A549 (cell line): ENCODE measurements at regions not wholly inside any gene's neighbourhood (a gene's known extent, or its start where the extent isn't known, plus 50 kb on each side); places are given as distances from the start of the nearest gene placed in this dataset.

Experiments
- ATAC-seq, 2 experiments: fragments of 200-7000 bp in 1 of 2; fragments of >200 bp in 1 of 2; cut with Nextera tagmentation in 1 of 2; cut with Tn5 transposase in 1 of 2; 3 replicates each; pipeline versions ENCODE4 v1.8.0 to v1.9.1; 2018 to 2020; ENCODE audit warnings: mild to moderate bottlenecking in 1 of 2, moderate library complexity in 1 of 2
- CTCF ChIA-PET: fragments of 300-600 bp; sonication (Branson Sonifier 250); formaldehyde crosslinking; extraction: SDS; loops from one replicate; lab custom pipeline; 2021; ENCODE audit warnings: antibody characterized with exemption, inconsistent platforms; lab: Yijun Ruan, JAX
- POLR2A ChIA-PET: fragments of 350-600 bp; formaldehyde crosslinking; extraction: SDS; loops from one replicate; lab custom pipeline; 2021; ENCODE audit warnings: antibody characterized with exemption, inconsistent platforms; lab: Yijun Ruan, JAX
- DNase-seq, 2 experiments: peaks; one replicate each; pipeline versions ENCODE4 v3.0.0 to v3.0.0-alpha.2; 2011 to 2016; ENCODE audit warnings: low read depth in 1 of 2, low spot score in 1 of 2
- FAIRE-seq: peaks from 2 replicates; lab custom pipeline; 2011; peaks lifted over from hg19 to GRCh38; lab: Jason Lieb, UNC
- H3K27ac ChIP-seq, 2 experiments: fragments of >200 bp; sonication (Bioruptor Twin); formaldehyde crosslinking; 3 replicates each; pipeline ENCODE4 v1.5.1; 2016 to 2017
- H3K4me1 ChIP-seq: fragments of >200 bp; sonication (Bioruptor Twin); formaldehyde crosslinking; 3 replicates; pipeline ENCODE4 v1.6.1; 2016
- H3K4me2 ChIP-seq: fragments of >200 bp; sonication (Bioruptor Twin); formaldehyde crosslinking; 3 replicates; pipeline ENCODE4 v1.6.1; 2016
- H3K4me3 ChIP-seq: fragments of >200 bp; sonication (Bioruptor Twin); formaldehyde crosslinking; 3 replicates; pipeline ENCODE4 v1.5.1; 2016
- H3K9me3 ChIP-seq: fragments of >200 bp; sonication (Bioruptor Twin); formaldehyde crosslinking; 3 replicates; pipeline ENCODE4 v1.6.1; 2016
- CBX2 ChIP-seq: fragments of 200-600 bp; sonication (generic); IDR thresholded peaks from 2 replicates; pipeline ENCODE4 v1.6.1; 2016; ENCODE audit warnings: low read depth, mild to moderate bottlenecking, borderline replicate concordance
- CTCF ChIP-seq: fragments of >200 bp; sonication (Bioruptor Twin); formaldehyde crosslinking; IDR thresholded peaks from 3 replicates; pipeline ENCODE4 v1.5.1; 2016
- EHMT2 ChIP-seq: fragments of 200-600 bp; sonication (generic); IDR thresholded peaks from 2 replicates; pipeline ENCODE4 v1.6.1; 2016; ENCODE audit warnings: antibody characterized with exemption, low read depth, mild to moderate bottlenecking, moderate library complexity
- FOSB ChIP-seq: fragments of 250-450 bp; sonication (Bioruptor Pico); IDR thresholded peaks from 2 replicates; pipeline ENCODE4 v1.5.0; 2020; ENCODE audit warnings: mild to moderate bottlenecking, moderate library complexity
- FOSL2 ChIP-seq, 2 experiments: fragments of 450-650 bp in 1 of 2; fragments of >200 bp in 1 of 2; sonication (Bioruptor Twin) in 1 of 2; formaldehyde crosslinking; IDR thresholded peaks; 2 replicates each; pipeline versions ENCODE4 v1.5.0 to v1.6.1; 2016 to 2020; ENCODE audit warnings: mild to moderate bottlenecking in 1 of 2, moderate library complexity in 1 of 2
- GATA3 ChIP-seq: IDR thresholded peaks from 2 replicates; pipeline ENCODE4 v1.6.1; 2012; ENCODE audit warnings: borderline replicate concordance
- HOXA7 ChIP-seq: fragments of 250-450 bp; sonication (Bioruptor Pico); IDR thresholded peaks from 2 replicates; pipeline ENCODE4 v1.5.0; 2020; ENCODE audit warnings: mild to moderate bottlenecking, moderate library complexity
- HOXB5 ChIP-seq: fragments of 250-450 bp; sonication (Bioruptor Pico); IDR thresholded peaks from 2 replicates; pipeline ENCODE4 v1.5.0; 2020; ENCODE audit warnings: mild to moderate bottlenecking, moderate library complexity
- JUNB ChIP-seq: fragments of >200 bp; sonication (Bioruptor Twin); formaldehyde crosslinking; IDR thresholded peaks from 2 replicates; pipeline ENCODE4 v1.6.1; 2016
- KDM1A ChIP-seq: fragments of 200-600 bp; sonication (generic); IDR thresholded peaks from 2 replicates; pipeline ENCODE4 v1.6.1; 2016; ENCODE audit warnings: low read depth, mild to moderate bottlenecking
- MAX ChIP-seq: IDR thresholded peaks from 2 replicates; pipeline ENCODE4 v1.6.1; 2012
- POLR2A ChIP-seq: IDR thresholded peaks from 2 replicates; pipeline ENCODE4 v1.6.1; 2012; ENCODE audit warnings: mild to moderate bottlenecking, low read length
- RCOR1 ChIP-seq: fragments of 150-350 bp; IDR thresholded peaks from 2 replicates; pipeline ENCODE4 v1.6.1; 2014; ENCODE audit warnings: antibody characterized with exemption, low read length, low read depth
- REST ChIP-seq: fragments of 200-600 bp; sonication (generic); IDR thresholded peaks from 2 replicates; pipeline ENCODE4 v1.6.1; 2016; ENCODE audit warnings: antibody characterized with exemption, mild to moderate bottlenecking, moderate library complexity
- RNF2 ChIP-seq: fragments of 200-600 bp; sonication (generic); IDR thresholded peaks from 2 replicates; pipeline ENCODE4 v1.6.1; 2016; ENCODE audit warnings: low read depth, mild to moderate bottlenecking, antibody characterized with exemption, moderate library complexity, borderline replicate concordance
- USF2 ChIP-seq: fragments of 450-650 bp; IDR thresholded peaks from 2 replicates; pipeline ENCODE4 v1.6.1; 2014; ENCODE audit warnings: antibody characterized with exemption
- WGBS: methylation state at CpG from one replicate; pipeline ENCODE4 v1.1.6; 2017; ENCODE audit errors: missing lambda C conversion rate; 5-methylcytosine and 5-hydroxymethylcytosine counted together
- TF ChIP-seq, protein P1 (sequence below): fragments of >200 bp; sonication (Bioruptor Twin); formaldehyde crosslinking; IDR thresholded peaks from 2 replicates; pipeline ENCODE4 v1.6.1; 2016

GRCh38 chr6:126516411-126516810, 176.5 kb downstream of the CENPW start (continued):
- TF ChIP-seq GATA3, result no peak

DNA sequence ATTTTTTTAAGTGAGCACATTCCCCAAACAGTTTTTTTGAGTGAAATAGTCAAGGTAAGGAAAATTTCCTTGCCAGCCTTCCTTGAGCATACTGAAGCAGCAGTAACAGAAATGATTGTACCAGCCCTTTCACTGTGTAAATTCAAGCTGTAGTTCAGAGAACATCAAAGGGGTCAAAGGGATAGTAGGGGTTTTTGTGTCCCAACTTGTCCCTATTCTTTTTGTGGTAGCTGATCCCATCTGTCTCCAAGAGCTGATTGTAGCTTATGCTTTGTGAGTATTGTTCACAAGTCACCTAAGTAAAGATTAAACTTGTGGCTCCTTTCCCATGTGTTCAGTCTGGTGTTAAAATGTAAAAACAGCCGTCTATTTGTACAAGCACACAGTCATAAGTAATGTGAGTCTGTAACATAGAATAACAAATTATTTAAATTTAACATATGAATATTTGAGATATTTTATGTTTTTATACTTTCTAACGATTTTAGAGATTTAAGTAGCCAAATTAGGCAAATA, 185.0 kb downstream of the CENPW start:
- WGBS, result 35% methylated on average over 2 of the region's 2 CpGs
- H3K27ac ChIP-seq, result no peak overlapping the region
- POLR2A ChIA-PET, result no interaction called here

More for the DNA sequence above, 185.0 kb downstream of the CENPW start:
- ATAC-seq, result no peak
- Histone ChIP-seq H3K4me1 (no peaks in the 10 kb centered on the region), H3K4me3 (no peak overlapping the region), H3K9me3 (no peaks in the 10 kb centered on the region), H3K4me2 (no peak overlapping the region)
- CTCF ChIA-PET, result no interaction called here
- DNase-seq, result no peak
- TF ChIP-seq EHMT2 (no peak), FOSB (CRISPR knock-in tag) (no peak), CBX2 (no peak), USF2 (no peak), CTCF (no peak), HOXB5 (CRISPR knock-in tag) (no peak), REST (no peak), FOSL2 (IDR thresholded peaks at IDR 0.05) (no peak), FOSL2 (CRISPR knock-in tag; IDR thresholded peaks at IDR 0.05) (no peak), KDM1A (no peak), POLR2A (no peak), JUNB (no peak), MAX (no peak), RNF2 (no peak), RCOR1 (no peak), HOXA7 (no peak)
- TF ChIP-seq, protein P1, sequence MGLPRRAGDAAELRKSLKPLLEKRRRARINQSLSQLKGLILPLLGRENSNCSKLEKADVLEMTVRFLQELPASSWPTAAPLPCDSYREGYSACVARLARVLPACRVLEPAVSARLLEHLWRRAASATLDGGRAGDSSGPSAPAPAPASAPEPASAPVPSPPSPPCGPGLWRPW, result no peak
- no peak for FAIRE-seq
